Activated T-helper 2 cell treated with anti-CD3 and anti-CD28 coated beads, Interferon-gamma antibody, Interleukin-2, Interleukin-4, amounts not matched to agents 10 μg/mL and 5 μg/mL and 100 μg/mL, durations not matched to agents 14 hours and 24 hours and 36 hours (primary cell): ENCODE measurements at regions not wholly inside any gene's neighbourhood (a gene's known extent, or its start where the extent isn't known, plus 50 kb on each side); places are given as distances from the start of the nearest gene placed in this dataset.

ENCODE experiments used
- DNase-seq: peaks from one replicate; pipeline ENCODE4 v3.0.0; 2021; ENCODE audit warnings: low spot score
- H3K27ac Mint-ChIP-seq: one replicate; pipeline ENCODE4 v1.8.0; 2021; ENCODE audit warnings: mixed read lengths
- H3K27me3 Mint-ChIP-seq: one replicate; pipeline ENCODE4 v1.8.0; 2021; ENCODE audit warnings: low read depth, mixed read lengths
- H3K36me3 Mint-ChIP-seq: one replicate; pipeline ENCODE4 v1.8.0; 2021; ENCODE audit warnings: low read depth, mixed read lengths
- H3K4me1 Mint-ChIP-seq: one replicate; pipeline ENCODE4 v1.8.0; 2021; ENCODE audit warnings: low read depth, mixed read lengths
- H3K4me3 Mint-ChIP-seq: one replicate; pipeline ENCODE4 v1.8.0; 2021; ENCODE audit warnings: low read depth, mild to moderate bottlenecking, moderate library complexity, mixed read lengths
- H3K9me3 Mint-ChIP-seq: one replicate; pipeline ENCODE4 v1.8.0; 2021; ENCODE audit warnings: mixed read lengths
- intact Hi-C: fragments of 100-400 bp; cut with micrococcal nuclease; formaldehyde crosslinking; loops from one replicate; pipeline ENCODE4 v1.15.1; 2023

- intact Hi-C loops, result no loop called here
- no peak for DNase-seq
- Mint-ChIP-seq H3K4me3 (no peak overlapping the region), H3K27me3 (peaks cover 19% of the 10 kb centered on the region), H3K9me3 (no peaks in the 10 kb centered on the region), H3K27ac (no peak overlapping the region), H3K36me3 (no peaks in the 10 kb centered on the region), H3K4me1 (no peaks in the 10 kb centered on the region)
Observed at GRCh38 chr14:51386983-51387735, 147.1 kb downstream of the TMX1 start.

GRCh38 chr14:51392416-51392815, 152.4 kb downstream of the TMX1 start:
- H3K9me3 Mint-ChIP-seq, result no peaks in the 10 kb centered on the region
- no peak overlapping the region for H3K4me3 Mint-ChIP-seq
- peaks cover 15% of the 10 kb centered on the region for H3K27me3 Mint-ChIP-seq
- H3K36me3 Mint-ChIP-seq, result no peaks in the 10 kb centered on the region
- H3K4me1 Mint-ChIP-seq, result no peaks in the 10 kb centered on the region
- intact Hi-C loops, result no loop called here
- no peak overlapping the region for H3K27ac Mint-ChIP-seq
- DNase-seq, result no peak

- intact Hi-C loops, result no loop called here
- H3K27me3 Mint-ChIP-seq, result peaks cover 12% of the 10 kb centered on the region
- DNase-seq, result no peak
- H3K4me3 Mint-ChIP-seq, result no peak overlapping the region
- H3K36me3 Mint-ChIP-seq, result no peaks in the 10 kb centered on the region
- H3K9me3 Mint-ChIP-seq, result no peaks in the 10 kb centered on the region
- H3K4me1 Mint-ChIP-seq, result no peaks in the 10 kb centered on the region
- no peak overlapping the region for H3K27ac Mint-ChIP-seq
Observed at GRCh38 chr14:51394384-51394783, 154.3 kb downstream of the TMX1 start.

- no peak for DNase-seq
- Mint-ChIP-seq H3K36me3 (no peaks in the 10 kb centered on the region), H3K4me1 (no peaks in the 10 kb centered on the region), H3K27ac (no peak overlapping the region), H3K9me3 (no peaks in the 10 kb centered on the region), H3K4me3 (no peak overlapping the region), H3K27me3 (peaks cover 12% of the 10 kb centered on the region)
- intact Hi-C loops, result no loop called here
Observed at GRCh38 chr14:51394804-51395203, 154.8 kb downstream of the TMX1 start.

GRCh38 chr14:51395361-51395849, 155.4 kb downstream of the TMX1 start:
- intact Hi-C loops, result no loop called here
- H3K27ac Mint-ChIP-seq, result no peak overlapping the region
- no peak for DNase-seq
- H3K9me3 Mint-ChIP-seq, result no peaks in the 10 kb centered on the region
- no peaks in the 10 kb centered on the region for H3K36me3 Mint-ChIP-seq
- H3K4me1 Mint-ChIP-seq, result no peaks in the 10 kb centered on the region
- H3K27me3 Mint-ChIP-seq, result peaks cover 13% of the 10 kb centered on the region
- H3K4me3 Mint-ChIP-seq, result no peak overlapping the region

GRCh38 chr14:51396222-51396815, 156.3 kb downstream of the TMX1 start:
- H3K4me3 Mint-ChIP-seq, result no peak overlapping the region
- no peak for DNase-seq
- H3K9me3 Mint-ChIP-seq, result no peaks in the 10 kb centered on the region
- intact Hi-C loops, result no loop called here
- no peaks in the 10 kb centered on the region for H3K36me3 Mint-ChIP-seq
- no peaks in the 10 kb centered on the region for H3K4me1 Mint-ChIP-seq
- H3K27ac Mint-ChIP-seq, result no peak overlapping the region
- H3K27me3 Mint-ChIP-seq, result peaks cover 13% of the 10 kb centered on the region

GRCh38 chr14:51398898-51399297, 158.9 kb downstream of the TMX1 start:
- Mint-ChIP-seq H3K27ac (no peak overlapping the region), H3K27me3 (peaks cover 13% of the 10 kb centered on the region), H3K36me3 (no peaks in the 10 kb centered on the region), H3K4me3 (no peak overlapping the region), H3K4me1 (no peaks in the 10 kb centered on the region), H3K9me3 (no peaks in the 10 kb centered on the region)
- intact Hi-C loops, result no loop called here
- no peak for DNase-seq

GRCh38 chr14:51400139-51400538, 160.1 kb downstream of the TMX1 start:
- H3K36me3 Mint-ChIP-seq, result no peaks in the 10 kb centered on the region
- H3K9me3 Mint-ChIP-seq, result no peaks in the 10 kb centered on the region
- no peaks in the 10 kb centered on the region for H3K4me1 Mint-ChIP-seq
- H3K27me3 Mint-ChIP-seq, result peaks cover 17% of the 10 kb centered on the region
- intact Hi-C loops, result no loop called here
- H3K27ac Mint-ChIP-seq, result no peak overlapping the region
- no peak overlapping the region for H3K4me3 Mint-ChIP-seq
- no peak for DNase-seq

GRCh38 chr14:51401272-51401671, 161.2 kb downstream of the TMX1 start:
- peaks cover 20% of the 10 kb centered on the region for H3K27me3 Mint-ChIP-seq
- no peaks in the 10 kb centered on the region for H3K9me3 Mint-ChIP-seq
- H3K4me1 Mint-ChIP-seq, result no peaks in the 10 kb centered on the region
- no peak for DNase-seq
- intact Hi-C loops, result no loop called here
- no peak overlapping the region for H3K27ac Mint-ChIP-seq
- no peak overlapping the region for H3K4me3 Mint-ChIP-seq
- H3K36me3 Mint-ChIP-seq, result no peaks in the 10 kb centered on the region

- H3K4me1 Mint-ChIP-seq, result no peaks in the 10 kb centered on the region
- H3K9me3 Mint-ChIP-seq, result no peaks in the 10 kb centered on the region
- peaks cover 20% of the 10 kb centered on the region for H3K27me3 Mint-ChIP-seq
- intact Hi-C loops, result no loop called here
- H3K36me3 Mint-ChIP-seq, result no peaks in the 10 kb centered on the region
- DNase-seq, result no peak
- H3K27ac Mint-ChIP-seq, result no peak overlapping the region
- no peak overlapping the region for H3K4me3 Mint-ChIP-seq
Observed at GRCh38 chr14:51401756-51402155, 161.7 kb downstream of the TMX1 start.

GRCh38 chr14:51410897-51411296, 170.8 kb downstream of the TMX1 start:
- Mint-ChIP-seq H3K4me1 (no peaks in the 10 kb centered on the region), H3K27ac (no peak overlapping the region), H3K9me3 (no peaks in the 10 kb centered on the region), H3K4me3 (no peak overlapping the region), H3K27me3 (peaks cover 3% of the 10 kb centered on the region), H3K36me3 (no peaks in the 10 kb centered on the region)
- DNase-seq, result no peak
- intact Hi-C loops, result no loop called here

GRCh38 chr14:51419685-51420084, 179.6 kb downstream of the TMX1 start:
- H3K4me3 Mint-ChIP-seq, result no peak overlapping the region
- H3K27ac Mint-ChIP-seq, result peak overlapping the region; percentile 20
- peaks cover 3% of the 10 kb centered on the region for H3K27me3 Mint-ChIP-seq
- H3K4me1 Mint-ChIP-seq, result peaks cover 4% of the 10 kb centered on the region
- H3K9me3 Mint-ChIP-seq, result peaks cover 23% of the 10 kb centered on the region
- DNase-seq, result peak; percentile 27
- H3K36me3 Mint-ChIP-seq, result no peaks in the 10 kb centered on the region
- intact Hi-C loops, result no loop called here

- peaks cover 4% of the 10 kb centered on the region for H3K4me1 Mint-ChIP-seq
- H3K27me3 Mint-ChIP-seq, result no peaks in the 10 kb centered on the region
- intact Hi-C loops, result no loop called here
- peaks cover 21% of the 10 kb centered on the region for H3K9me3 Mint-ChIP-seq
- no peak overlapping the region for H3K27ac Mint-ChIP-seq
- H3K4me3 Mint-ChIP-seq, result no peak overlapping the region
- no peaks in the 10 kb centered on the region for H3K36me3 Mint-ChIP-seq
- DNase-seq, result no peak
Observed at GRCh38 chr14:51422704-51423103, 182.7 kb downstream of the TMX1 start.
